K562 (cell line): ENCODE measurements at regions not wholly inside any gene's neighbourhood (a gene's known extent, or its start where the extent isn't known, plus 50 kb on each side); places are given as distances from the start of the nearest gene placed in this dataset.

Experiments used
- ATAC-seq: fragments of 200-7000 bp; cut with Tn5 transposase; 3 replicates; pipeline ENCODE4 v1.9.1; 2020; ENCODE audit warnings: moderate library complexity
- BruUV-seq: library from RNA; stranded (reverse); fragments of 400-500 nt; replicated peaks from 2 replicates; lab custom pipeline; 2021; lab: Mats Ljungman, UMichigan
- CTCF ChIA-PET: fragments of 300-600 bp; formaldehyde crosslinking; extraction: SDS; loops from one replicate; lab custom pipeline; 2021; ENCODE audit warnings: low intra/inter-chr PET ratio; lab: Yijun Ruan, JAX
- POLR2A ChIA-PET: fragments of 300-600, 350-650 bp; sonication (Branson Sonifier 250); formaldehyde crosslinking; extraction: SDS; loops from one replicate; lab custom pipeline; 2021; ENCODE audit warnings: antibody characterized with exemption, inconsistent platforms; lab: Yijun Ruan, JAX
- DNase-seq, 4 experiments: peaks; one replicate each; pipeline versions ENCODE4 v3.0.0 to v3.0.0-alpha.2; 2011 to 2018; ENCODE audit warnings: low spot score in 3 of 4, mixed read lengths in 3 of 4; ENCODE audit errors: extremely low read depth in 1 of 4
- FAIRE-seq: peaks from 2 replicates; lab custom pipeline; 2011; peaks lifted over from hg19 to GRCh38; lab: Jason Lieb, UNC
- H2AFZ ChIP-seq: 2 replicates; pipeline ENCODE4 v1.6.0; 2011; ENCODE audit warnings: low read depth, low read length, control low read depth, inconsistent platforms
- H3K27ac ChIP-seq: fragments of 200-600 bp; 3 replicates; pipeline ENCODE4 v1.8.0; 2011; ENCODE audit warnings: low read depth, mild to moderate bottlenecking, control low read depth, inconsistent platforms, low read length, moderate library complexity, mixed read lengths; ENCODE audit errors: extremely low read depth
- H3K27me3 ChIP-seq, 2 experiments: fragments of 300-600 bp in 1 of 2; 2 replicates in 1 of 2; 3 replicates in 1 of 2; pipeline versions ENCODE4 v1.6.0 to v1.8.0; 2011; ENCODE audit warnings: inconsistent platforms in 2 of 2, low read length in 2 of 2, mild to moderate bottlenecking in 1 of 2, mixed read lengths in 1 of 2, moderate library complexity in 1 of 2; ENCODE audit not compliant: control insufficient read depth in 2 of 2, insufficient read depth in 2 of 2
- H3K36me3 ChIP-seq: fragments of 300-600 bp; 3 replicates; pipeline ENCODE4 v1.8.0; 2011; ENCODE audit warnings: mild to moderate bottlenecking, low read length, inconsistent platforms; ENCODE audit not compliant: control insufficient read depth, insufficient read depth
- H3K4me1 ChIP-seq, 2 experiments: fragments of 200-600 bp in 1 of 2; replicated peaks in 1 of 2; 2 replicates in 1 of 2; 3 replicates in 1 of 2; pipeline versions ENCODE4 v1.5.1 to v1.8.0; 2011; ENCODE audit warnings: inconsistent platforms in 2 of 2, low read length in 2 of 2, mild to moderate bottlenecking in 1 of 2, mixed read lengths in 1 of 2, moderate library complexity in 1 of 2; ENCODE audit not compliant: control insufficient read depth in 2 of 2, insufficient read depth in 2 of 2
- H3K4me2 ChIP-seq: 2 replicates; pipeline ENCODE4 v1.6.1; 2011; ENCODE audit warnings: low read length, control low read depth, inconsistent platforms, mixed read lengths; ENCODE audit not compliant: insufficient read depth
- H3K4me3 ChIP-seq: fragments of 200-600 bp; sonication (generic), shearing (Covaris generic); 2 replicates; pipeline ENCODE4 v1.5.1; 2016; ENCODE audit warnings: control low read depth, inconsistent platforms
- H3K79me2 ChIP-seq: fragments of 200-600 bp; 3 replicates; pipeline ENCODE4 v1.8.0; 2011; ENCODE audit warnings: low read length, inconsistent platforms; ENCODE audit not compliant: control insufficient read depth, insufficient read depth
- H3K9ac ChIP-seq, 2 experiments: 2 replicates each; pipeline versions ENCODE4 v1.6.0 to v1.6.1; 2011; ENCODE audit warnings: low read depth in 2 of 2, low read length in 2 of 2, control low read depth in 1 of 2, inconsistent platforms in 1 of 2, mild to moderate bottlenecking in 1 of 2, mixed read lengths in 1 of 2; ENCODE audit not compliant: insufficient read depth in 1 of 2
- H3K9me1 ChIP-seq: one replicate; pipeline ENCODE4 v1.6.0; 2011; ENCODE audit warnings: inconsistent platforms, mild to moderate bottlenecking, low read length, moderate library complexity; ENCODE audit not compliant: control insufficient read depth, insufficient read depth
- H3K9me3 ChIP-seq: replicated peaks from 2 replicates; pipeline ENCODE4 v1.5.1; 2011; ENCODE audit warnings: low read depth, low read length, inconsistent platforms; ENCODE audit not compliant: control insufficient read depth, insufficient read depth
- H4K20me1 ChIP-seq: replicated peaks from 2 replicates; pipeline ENCODE4 v1.6.1; 2011; ENCODE audit warnings: low read length, inconsistent platforms, mixed read lengths; ENCODE audit not compliant: control insufficient read depth, insufficient read depth
- CAMTA2 ChIP-seq: fragments of 250-450 bp; sonication (Bioruptor Pico); conservative IDR thresholded peaks from 2 replicates; pipeline ENCODE4 v1.5.1; 2022
- GABPB1 ChIP-seq: sonication (generic); formaldehyde crosslinking; IDR thresholded peaks from 2 replicates; pipeline ENCODE4 v1.8.0; 2022; ENCODE audit warnings: mild to moderate bottlenecking, missing genetic modification reagents
- MEIS2 ChIP-seq: fragments of 450-650 bp; IDR thresholded peaks from 2 replicates; pipeline ENCODE4 v1.6.1; 2014; ENCODE audit warnings: mild to moderate bottlenecking; ENCODE audit not compliant: partially characterized antibody
- NFRKB ChIP-seq: fragments of 450-650 bp; IDR thresholded peaks from 2 replicates; pipeline ENCODE4 v1.6.1; 2016; ENCODE audit warnings: low read depth
- PBX2 ChIP-seq, 2 experiments: IDR thresholded peaks in 1 of 2; conservative IDR thresholded peaks in 1 of 2; 2 replicates each; pipeline ENCODE4 v1.6.1; 2016; ENCODE audit warnings: low read depth in 2 of 2, mild to moderate bottlenecking in 1 of 2, missing compliant biosample characterization in 1 of 2, missing genetic modification characterization in 1 of 2, moderate library complexity in 1 of 2
- ZNF324 ChIP-seq: fragments of 250-450 bp; sonication (Bioruptor Pico); IDR thresholded peaks from 2 replicates; pipeline ENCODE4 v1.4.0; 2020; ENCODE audit warnings: mild to moderate bottlenecking
- WGBS: fragments of 100-300 bp; shearing (Covaris generic); methylation state at CpG from one replicate; pipeline ENCODE4 v1.1.6; 2016; ENCODE audit warnings: low coverage, mixed read lengths; ENCODE audit not compliant: insufficient coverage; ENCODE audit errors: missing lambda C conversion rate; 5-methylcytosine and 5-hydroxymethylcytosine counted together
- in situ Hi-C: fragments of 300-500 bp; cut with MboI; formaldehyde crosslinking; loops from 4 replicates; pipeline ENCODE4 v1.15.0; 2018; ENCODE audit warnings: inconsistent platforms, mixed read lengths
- intact Hi-C: fragments of 100-400 bp; cut with micrococcal nuclease; formaldehyde crosslinking; loops from 2 replicates; pipeline ENCODE4 v1.14.2; 2022

- Histone ChIP-seq H3K79me2 (peaks cover 69% of the 10 kb centered on the region), H3K27ac (no peak overlapping the region), H3K9ac (no peak overlapping the region), H3K27me3 (no peaks in the 10 kb centered on the region), H3K4me2 (no peak overlapping the region), H3K9me1 (no peaks in the 10 kb centered on the region), H3K4me3 (no peak overlapping the region), H3K9me3 (no peaks in the 10 kb centered on the region), H3K4me1 (peaks cover 0 to 25% of the 10 kb centered on the region in 2 experiments; a peak in 3 of 5 replicates), H3K36me3 (no peaks in the 10 kb centered on the region), H4K20me1 (peaks cover 9% of the 10 kb centered on the region; the same call in 1 of the 2 replicates), H2AFZ (no peak overlapping the region)
- TF ChIP-seq CAMTA2 (CRISPR knock-in tag) (no peak), ZNF324 (CRISPR knock-in tag) (0 out of 2 replicates have a peak, but pooled peaks have one; percentile 8)
- ChIA-PET CTCF (no interaction called here), POLR2A (no interaction called here)
- no TSS peak for BruUV-seq
- intact Hi-C loops: no loop called here
- in situ Hi-C loops: no loop called here
- FAIRE-seq: no peak
- no peak for ATAC-seq
- DNase-seq: no peak
Measured at GRCh38 chr7:87007038-87007437, 52.4 kb downstream of the ELAPOR2 start.

GRCh38 chr7:87004956-87005355, 54.5 kb downstream of the ELAPOR2 start:
- FAIRE-seq (no peak), ATAC-seq (peak; percentile 21)
- ChIA-PET POLR2A (interaction anchor here (0.5 to 2.9 kb wide), 14 partner anchors 9 to 149 kb away, joined by 3 to 16 read pairs (median 4); partner anchors contain the start of gene DMTF1), CTCF (no interaction called here)
- peak overlapping the region; percentile 66 for H3K27ac ChIP-seq
- H3K9me1 ChIP-seq: no peaks in the 10 kb centered on the region
- H3K9me3 ChIP-seq: no peaks in the 10 kb centered on the region
- H3K36me3 ChIP-seq: no peaks in the 10 kb centered on the region
- in situ Hi-C loops (no loop called here), intact Hi-C loops (loop anchor here (5.0 kb wide), 2 partner anchors 63 to 147 kb away; partner anchors contain the start of gene DMTF1)
- peak overlapping the region; percentile 80 for H3K4me2 ChIP-seq
- H3K27me3 ChIP-seq: no peaks in the 10 kb centered on the region
- no peak overlapping the region for H3K4me3 ChIP-seq
- no TSS peak for BruUV-seq
- H3K4me1 ChIP-seq: peaks cover 0 to 25% of the 10 kb centered on the region in 2 experiments; a peak in 3 of 5 replicates
- peaks cover 9% of the 10 kb centered on the region for H4K20me1 ChIP-seq
- 0 out of 2 replicates have a peak, but pooled peaks have one; percentile 23 for TF ChIP-seq NFRKB
- peak; percentile 68 for TF ChIP-seq MEIS2
- no peak for TF ChIP-seq PBX2 (CRISPR knock-in tag; IDR thresholded peaks at IDR 0.05; ENCODE audit: low read depth)
- peak; percentile 63; the same call in 1 of the 2 replicates for TF ChIP-seq PBX2 (tag; conservative IDR thresholded peaks at IDR 0.05; ENCODE audit: low read depth)
- no peak for TF ChIP-seq GABPB1 (CRISPR knock-in tag)
- TF ChIP-seq, all 486 proteins: peak for 3
- peak overlapping the region in 1 of 2 experiments; percentile 31; a peak in 2 of 4 replicates for H3K9ac ChIP-seq
- H2AFZ ChIP-seq: peak overlapping the region; percentile 52; the same call in 1 of the 2 replicates
- DNase-seq: no peak
- peaks cover 83% of the 10 kb centered on the region for H3K79me2 ChIP-seq
- 43% methylated on average over 1 of the region's 1 CpG for WGBS
